ENCODE measurements at regions not wholly inside any gene's neighbourhood (a gene's known extent, or its start where the extent isn't known, plus 50 kb on each side); places are given as distances from the start of the nearest gene placed in this dataset.
"Not testable (repeated sequence)": the region's sequence is repeated elsewhere in the genome, so short reads cannot be mapped to it uniquely, and the experiment has no call there.

GRCh38 chr4:49213250-49213649 is 227.2 kb downstream of the CWH43 start:
- H3K4me1 ChIP-seq (ENCODE audit: control insufficient read depth in 2 of 2, insufficient read depth in 2 of 2, low read length in 2 of 2); H3K36me3 ChIP-seq (ENCODE audit: control insufficient read depth in 2 of 2, insufficient read depth in 2 of 2, low read length in 2 of 2); H3K9me3 ChIP-seq (ENCODE audit: control insufficient read depth in 2 of 2, low read length in 2 of 2); H3K4me3 ChIP-seq (ENCODE audit: low read length in 2 of 2); H3K27me3 ChIP-seq (ENCODE audit: control insufficient read depth in 2 of 2, insufficient read depth in 2 of 2, low read length in 2 of 2); H3K27ac ChIP-seq (ENCODE audit: low read depth in 2 of 2, low read length in 2 of 2); H3K9ac ChIP-seq (ENCODE audit: low read depth in 1 of 2, low read length in 2 of 2): not testable (repeated sequence)

- not testable (repeated sequence) for H3K9ac ChIP-seq (ENCODE audit: low read depth in 1 of 2, low read length in 2 of 2); H3K9me3 ChIP-seq (ENCODE audit: control insufficient read depth in 2 of 2, low read length in 2 of 2); H3K36me3 ChIP-seq (ENCODE audit: control insufficient read depth in 2 of 2, insufficient read depth in 2 of 2, low read length in 2 of 2); H3K4me3 ChIP-seq (ENCODE audit: low read length in 2 of 2); H3K4me1 ChIP-seq (ENCODE audit: control insufficient read depth in 2 of 2, insufficient read depth in 2 of 2, low read length in 2 of 2); H3K27ac ChIP-seq (ENCODE audit: low read depth in 2 of 2, low read length in 2 of 2); H3K27me3 ChIP-seq (ENCODE audit: control insufficient read depth in 2 of 2, insufficient read depth in 2 of 2, low read length in 2 of 2)
Observed at GRCh38 chr4:49213750-49214149, 227.7 kb downstream of the CWH43 start.

- H3K27ac ChIP-seq (ENCODE audit: low read depth in 2 of 2, low read length in 2 of 2); H3K4me3 ChIP-seq (ENCODE audit: low read length in 2 of 2); H3K9ac ChIP-seq (ENCODE audit: low read depth in 1 of 2, low read length in 2 of 2); H3K27me3 ChIP-seq (ENCODE audit: control insufficient read depth in 2 of 2, insufficient read depth in 2 of 2, low read length in 2 of 2); H3K4me1 ChIP-seq (ENCODE audit: control insufficient read depth in 2 of 2, insufficient read depth in 2 of 2, low read length in 2 of 2); H3K9me3 ChIP-seq (ENCODE audit: control insufficient read depth in 2 of 2, low read length in 2 of 2); H3K36me3 ChIP-seq (ENCODE audit: control insufficient read depth in 2 of 2, insufficient read depth in 2 of 2, low read length in 2 of 2): not testable (repeated sequence)
Observed at GRCh38 chr4:49214453-49215081, 228.5 kb downstream of the CWH43 start.

GRCh38 chr4:49215082-49215479 is 229.0 kb downstream of the CWH43 start:
- H3K4me3 ChIP-seq (ENCODE audit: low read length in 2 of 2); H3K9ac ChIP-seq (ENCODE audit: low read depth in 1 of 2, low read length in 2 of 2); H3K9me3 ChIP-seq (ENCODE audit: control insufficient read depth in 2 of 2, low read length in 2 of 2); H3K27ac ChIP-seq (ENCODE audit: low read depth in 2 of 2, low read length in 2 of 2); H3K27me3 ChIP-seq (ENCODE audit: control insufficient read depth in 2 of 2, insufficient read depth in 2 of 2, low read length in 2 of 2); H3K4me1 ChIP-seq (ENCODE audit: control insufficient read depth in 2 of 2, insufficient read depth in 2 of 2, low read length in 2 of 2); H3K36me3 ChIP-seq (ENCODE audit: control insufficient read depth in 2 of 2, insufficient read depth in 2 of 2, low read length in 2 of 2): not testable (repeated sequence)

- H3K27ac ChIP-seq (ENCODE audit: low read depth in 2 of 2, low read length in 2 of 2); H3K36me3 ChIP-seq (ENCODE audit: control insufficient read depth in 2 of 2, insufficient read depth in 2 of 2, low read length in 2 of 2); H3K27me3 ChIP-seq (ENCODE audit: control insufficient read depth in 2 of 2, insufficient read depth in 2 of 2, low read length in 2 of 2); H3K9ac ChIP-seq (ENCODE audit: low read depth in 1 of 2, low read length in 2 of 2); H3K9me3 ChIP-seq (ENCODE audit: control insufficient read depth in 2 of 2, low read length in 2 of 2); H3K4me3 ChIP-seq (ENCODE audit: low read length in 2 of 2); H3K4me1 ChIP-seq (ENCODE audit: control insufficient read depth in 2 of 2, insufficient read depth in 2 of 2, low read length in 2 of 2): not testable (repeated sequence)
Observed at GRCh38 chr4:49216606-49217005, 230.5 kb downstream of the CWH43 start.

GRCh38 chr4:49217492-49217891 is 231.4 kb downstream of the CWH43 start:
- Histone ChIP-seq H3K4me3 (ENCODE audit: low read length in 2 of 2) (no peak overlapping the region), H3K27me3 (ENCODE audit: control insufficient read depth in 2 of 2, insufficient read depth in 2 of 2, low read length in 2 of 2) (no peaks in the 10 kb centered on the region), H3K9me3 (ENCODE audit: control insufficient read depth in 2 of 2, low read length in 2 of 2) (no peaks in the 10 kb centered on the region), H3K4me1 (ENCODE audit: control insufficient read depth in 2 of 2, insufficient read depth in 2 of 2, low read length in 2 of 2) (no peaks in the 10 kb centered on the region), H3K36me3 (ENCODE audit: control insufficient read depth in 2 of 2, insufficient read depth in 2 of 2, low read length in 2 of 2) (no peaks in the 10 kb centered on the region), H3K9ac (ENCODE audit: low read depth in 1 of 2, low read length in 2 of 2) (no peak overlapping the region), H3K27ac (ENCODE audit: low read depth in 2 of 2, low read length in 2 of 2) (no peak overlapping the region)

- not testable (repeated sequence) for H3K9me3 ChIP-seq (ENCODE audit: control insufficient read depth in 2 of 2, low read length in 2 of 2); H3K4me3 ChIP-seq (ENCODE audit: low read length in 2 of 2); H3K36me3 ChIP-seq (ENCODE audit: control insufficient read depth in 2 of 2, insufficient read depth in 2 of 2, low read length in 2 of 2); H3K9ac ChIP-seq (ENCODE audit: low read depth in 1 of 2, low read length in 2 of 2); H3K4me1 ChIP-seq (ENCODE audit: control insufficient read depth in 2 of 2, insufficient read depth in 2 of 2, low read length in 2 of 2); H3K27ac ChIP-seq (ENCODE audit: low read depth in 2 of 2, low read length in 2 of 2); H3K27me3 ChIP-seq (ENCODE audit: control insufficient read depth in 2 of 2, insufficient read depth in 2 of 2, low read length in 2 of 2)
Observed at GRCh38 chr4:49218094-49218493, 232.0 kb downstream of the CWH43 start.

GRCh38 chr4:49218931-49219330 is 232.9 kb downstream of the CWH43 start:
- H3K27ac ChIP-seq (ENCODE audit: low read depth in 2 of 2, low read length in 2 of 2); H3K36me3 ChIP-seq (ENCODE audit: control insufficient read depth in 2 of 2, insufficient read depth in 2 of 2, low read length in 2 of 2); H3K27me3 ChIP-seq (ENCODE audit: control insufficient read depth in 2 of 2, insufficient read depth in 2 of 2, low read length in 2 of 2); H3K4me1 ChIP-seq (ENCODE audit: control insufficient read depth in 2 of 2, insufficient read depth in 2 of 2, low read length in 2 of 2); H3K4me3 ChIP-seq (ENCODE audit: low read length in 2 of 2); H3K9ac ChIP-seq (ENCODE audit: low read depth in 1 of 2, low read length in 2 of 2); H3K9me3 ChIP-seq (ENCODE audit: control insufficient read depth in 2 of 2, low read length in 2 of 2): not testable (repeated sequence)

- not testable (repeated sequence) for H3K4me1 ChIP-seq (ENCODE audit: control insufficient read depth in 2 of 2, insufficient read depth in 2 of 2, low read length in 2 of 2); H3K9me3 ChIP-seq (ENCODE audit: control insufficient read depth in 2 of 2, low read length in 2 of 2); H3K27me3 ChIP-seq (ENCODE audit: control insufficient read depth in 2 of 2, insufficient read depth in 2 of 2, low read length in 2 of 2); H3K36me3 ChIP-seq (ENCODE audit: control insufficient read depth in 2 of 2, insufficient read depth in 2 of 2, low read length in 2 of 2); H3K27ac ChIP-seq (ENCODE audit: low read depth in 2 of 2, low read length in 2 of 2); H3K9ac ChIP-seq (ENCODE audit: low read depth in 1 of 2, low read length in 2 of 2); H3K4me3 ChIP-seq (ENCODE audit: low read length in 2 of 2)
Observed at GRCh38 chr4:49219489-49220225, 233.6 kb downstream of the CWH43 start.

GRCh38 chr4:49221209-49221608 is 235.1 kb downstream of the CWH43 start:
- no peaks in the 10 kb centered on the region for H3K4me1 ChIP-seq (ENCODE audit: control insufficient read depth in 2 of 2, insufficient read depth in 2 of 2, low read length in 2 of 2)
- H3K36me3 ChIP-seq (ENCODE audit: control insufficient read depth in 2 of 2, insufficient read depth in 2 of 2, low read length in 2 of 2): no peaks in the 10 kb centered on the region
- no peaks in the 10 kb centered on the region for H3K9me3 ChIP-seq (ENCODE audit: control insufficient read depth in 2 of 2, low read length in 2 of 2)
- H3K27ac ChIP-seq (ENCODE audit: low read depth in 2 of 2, low read length in 2 of 2): no peak overlapping the region
- H3K9ac ChIP-seq (ENCODE audit: low read depth in 1 of 2, low read length in 2 of 2): no peak overlapping the region
- H3K4me3 ChIP-seq (ENCODE audit: low read length in 2 of 2): no peak overlapping the region
- H3K27me3 ChIP-seq (ENCODE audit: control insufficient read depth in 2 of 2, insufficient read depth in 2 of 2, low read length in 2 of 2): no peaks in the 10 kb centered on the region

All from mucosa of rectum (tissue), 2 donors.